IMR-90 (cell line): ENCODE measurements at regions not wholly inside any gene's neighbourhood (a gene's known extent, or its start where the extent isn't known, plus 50 kb on each side); places are given as distances from the start of the nearest gene placed in this dataset.

ENCODE experiments used
- ATAC-seq: fragments of 200-7000 bp; cut with Tn5 transposase; 2 replicates; pipeline ENCODE4 v1.9.1; 2020; ENCODE audit warnings: low read depth, mild to moderate bottlenecking, moderate library complexity
- BruUV-seq: library from RNA; stranded (reverse); fragments of 400-500 nt; replicated peaks from 2 replicates; lab custom pipeline; 2021; lab: Mats Ljungman, UMichigan
- CTCF ChIA-PET: fragments of 300-600 bp; formaldehyde crosslinking; extraction: SDS; loops from one replicate; lab custom pipeline; 2021; ENCODE audit warnings: antibody characterized with exemption; lab: Yijun Ruan, JAX
- POLR2A ChIA-PET: fragments of 300-600 bp; sonication (Branson Sonifier 250); formaldehyde crosslinking; loops from one replicate; lab custom pipeline; 2022; ENCODE audit warnings: antibody characterized with exemption; ENCODE audit not compliant: unreplicated experiment; lab: Charles Lee
- DNase-seq: peaks from one replicate; pipeline ENCODE4 v3.0.0; 2013
- H2AFZ ChIP-seq: replicated peaks from 2 replicates; pipeline ENCODE3; 2013; ENCODE audit warnings: low read length, mild to moderate bottlenecking; ENCODE audit not compliant: poor library complexity
- H2AK5ac ChIP-seq: 2 replicates; pipeline ENCODE4 v1.6.1; 2013; ENCODE audit warnings: low read depth, low read length, inconsistent platforms
- H2AK9ac ChIP-seq: replicated peaks from 2 replicates; pipeline ENCODE3; 2013; ENCODE audit warnings: mild to moderate bottlenecking, low read depth, low read length, moderate library complexity; ENCODE audit not compliant: poor library complexity
- H2BK120ac ChIP-seq: 2 replicates; pipeline ENCODE4 v1.6.1; 2013; ENCODE audit warnings: low read depth, low read length, inconsistent platforms
- H2BK15ac ChIP-seq: 3 replicates; pipeline ENCODE4 v1.6.1; 2013; ENCODE audit warnings: low read depth, low read length, inconsistent platforms
- H2BK20ac ChIP-seq: 2 replicates; pipeline ENCODE4 v1.6.1; 2013; ENCODE audit warnings: low read depth, mild to moderate bottlenecking, inconsistent platforms, low read length, moderate library complexity
- H2BK5ac ChIP-seq: 2 replicates; pipeline ENCODE4 v1.6.1; 2013; ENCODE audit warnings: mild to moderate bottlenecking, low read depth, low read length, inconsistent platforms; ENCODE audit not compliant: poor library complexity, severe bottlenecking
- H3K14ac ChIP-seq: replicated peaks from 2 replicates; pipeline ENCODE4 v1.6.1; 2013; ENCODE audit warnings: low read depth, low read length, inconsistent platforms
- H3K18ac ChIP-seq: 2 replicates; pipeline ENCODE4 v1.6.1; 2013; ENCODE audit warnings: low read depth, low read length, control low read depth
- H3K23ac ChIP-seq: 2 replicates; pipeline ENCODE4 v1.6.1; 2013; ENCODE audit warnings: low read depth, low read length, inconsistent platforms
- H3K27ac ChIP-seq: 2 replicates; pipeline ENCODE4 v1.5.1; 2013; ENCODE audit warnings: mild to moderate bottlenecking, control low read depth, low read length; ENCODE audit not compliant: insufficient read depth
- H3K27me3 ChIP-seq: 2 replicates; pipeline ENCODE4 v1.6.1; 2013; ENCODE audit warnings: low read length; ENCODE audit not compliant: control insufficient read depth, insufficient read depth
- H3K36me3 ChIP-seq: 2 replicates; pipeline ENCODE4 v1.6.1; 2013; ENCODE audit warnings: low read length, mixed read lengths; ENCODE audit not compliant: control insufficient read depth, insufficient read depth
- H3K4ac ChIP-seq: 2 replicates; pipeline ENCODE4 v1.6.1; 2013; ENCODE audit warnings: low read depth, low read length, inconsistent platforms
- H3K4me1 ChIP-seq: 2 replicates; pipeline ENCODE4 v1.6.1; 2013; ENCODE audit warnings: low read length, mixed read lengths; ENCODE audit not compliant: control insufficient read depth, insufficient read depth
- H3K4me2 ChIP-seq: 2 replicates; pipeline ENCODE4 v1.6.1; 2013; ENCODE audit warnings: low read depth, mild to moderate bottlenecking, control low read depth, low read length, moderate library complexity
- H3K4me3 ChIP-seq: 2 replicates; pipeline ENCODE4 v1.5.1; 2013; ENCODE audit warnings: low read depth, mild to moderate bottlenecking, control low read depth, low read length, moderate library complexity; ENCODE audit not compliant: insufficient read depth
- H3K56ac ChIP-seq: 2 replicates; pipeline ENCODE4 v1.6.1; 2013; ENCODE audit warnings: low read length, inconsistent platforms; ENCODE audit not compliant: insufficient read depth; ENCODE audit errors: extremely low read depth
- H3K79me1 ChIP-seq, 2 experiments: 2 replicates each; pipeline ENCODE4 v1.6.1; 2013; ENCODE audit warnings: low read length in 2 of 2, inconsistent platforms in 1 of 2, low read depth in 1 of 2
- H3K9ac ChIP-seq: 2 replicates; pipeline ENCODE4 v1.6.1; 2013; ENCODE audit warnings: low read depth, low read length, control low read depth
- H3K9me1 ChIP-seq: 2 replicates; pipeline ENCODE4 v1.6.1; 2013; ENCODE audit warnings: low read length, inconsistent platforms; ENCODE audit not compliant: insufficient read depth
- H3K9me3 ChIP-seq: 2 replicates; pipeline ENCODE4 v1.6.1; 2013; ENCODE audit warnings: low read length; ENCODE audit not compliant: control insufficient read depth, insufficient read depth
- H4K20me1 ChIP-seq: 2 replicates; pipeline ENCODE4 v1.6.1; 2013; ENCODE audit warnings: low read length, inconsistent platforms; ENCODE audit not compliant: insufficient read depth
- H4K5ac ChIP-seq: 2 replicates; pipeline ENCODE4 v1.6.1; 2013; ENCODE audit warnings: mild to moderate bottlenecking, low read depth, low read length, control low read depth
- H4K8ac ChIP-seq, 2 experiments: 2 replicates each; pipeline ENCODE4 v1.6.1; 2013; ENCODE audit warnings: low read depth in 2 of 2, low read length in 2 of 2, control low read depth in 1 of 2, inconsistent platforms in 1 of 2
- H4K91ac ChIP-seq: 2 replicates; pipeline ENCODE4 v1.6.1; 2013; ENCODE audit warnings: low read depth, low read length, inconsistent platforms; ENCODE audit not compliant: insufficient read depth
- FOS ChIP-seq: fragments of 150-350 bp; IDR thresholded peaks from 2 replicates; pipeline ENCODE4 v1.6.1; 2016; ENCODE audit warnings: low read depth, low read length
- MAFK ChIP-seq: IDR thresholded peaks from 2 replicates; pipeline ENCODE4 v1.6.1; 2012; ENCODE audit warnings: low read depth, low read length, improper control_type of control experiment
- POLR2A ChIP-seq: IDR thresholded peaks from 2 replicates; pipeline ENCODE4 v1.6.1; 2012; ENCODE audit warnings: mild to moderate bottlenecking, low read depth, low read length
- RCOR1 ChIP-seq: IDR thresholded peaks from 2 replicates; pipeline ENCODE4 v1.6.1; 2012; ENCODE audit warnings: mild to moderate bottlenecking, low read length, improper control_type of control experiment; ENCODE audit not compliant: insufficient replicate concordance
- SMC3 ChIP-seq: fragments of 150-350 bp; IDR thresholded peaks from 2 replicates; pipeline ENCODE4 v1.6.1; 2016; ENCODE audit warnings: low read depth, mild to moderate bottlenecking, antibody characterized with exemption, low read length, moderate library complexity
- WGBS, 2 experiments: methylation state at CpG; one replicate each; pipeline versions ENCODE4 v1.1.5 to v1.1.7; 2013; ENCODE audit warnings: missing lambda C conversion rate in 2 of 2; ENCODE audit not compliant: insufficient read length in 1 of 2; ENCODE audit errors: extremely low coverage in 2 of 2; 5-methylcytosine and 5-hydroxymethylcytosine counted together
- dilution Hi-C: fragments of 300-500 bp; cut with HindIII; formaldehyde crosslinking; loops from one replicate; pipeline ENCODE4 v1.14.3; 2018; ENCODE audit warnings: low sequenced_read_pairs; ENCODE audit not compliant: unreplicated experiment
- in situ Hi-C: fragments of 300-500 bp; cut with MboI; formaldehyde crosslinking; loops from 3 replicates; pipeline ENCODE4 v1.14.3; 2019; ENCODE audit warnings: low sequenced_read_pairs, inconsistent platforms, mixed read lengths
- intact Hi-C: fragments of 100-400 bp; cut with micrococcal nuclease; formaldehyde crosslinking; loops from 2 replicates; pipeline ENCODE4 v1.10.0; 2022
- TF ChIP-seq, protein P1 (sequence below): fragments of 150-350 bp; IDR thresholded peaks from 2 replicates; pipeline ENCODE4 v1.6.1; 2016; ENCODE audit warnings: low read depth, mild to moderate bottlenecking, low read length, moderate library complexity, borderline replicate concordance

- H2AFZ ChIP-seq, result no peak overlapping the region
- CTCF ChIA-PET, result no interaction called here
- POLR2A ChIA-PET, result no interaction called here
These were observed 130.8 kb downstream of the DNAJB6 start for GRCh38 chr7:157467496-157468212.

More at GRCh38 chr7:157467496-157468212, 130.8 kb downstream of the DNAJB6 start:
- DNase-seq, result no peak
- Histone ChIP-seq H3K9me3 (peaks cover 5% of the 10 kb centered on the region), H3K9me1 (no peaks in the 10 kb centered on the region), H3K56ac (no peak overlapping the region), H3K14ac (no peak overlapping the region), H2BK120ac (no peak overlapping the region), H4K5ac (no peak overlapping the region), H3K27ac (no peak overlapping the region), H3K4ac (no peak overlapping the region), H2BK15ac (no peak overlapping the region), H3K23ac (no peak overlapping the region), H3K4me1 (no peaks in the 10 kb centered on the region), H3K36me3 (no peaks in the 10 kb centered on the region), H2BK5ac (no peak overlapping the region), H2AK5ac (no peak overlapping the region), H4K8ac (no peak overlapping the region), H3K9ac (no peak overlapping the region), H3K79me1 (no peaks in the 10 kb centered on the region), H2AK9ac (no peak overlapping the region), H4K20me1 (no peaks in the 10 kb centered on the region), H3K4me3 (no peak overlapping the region), H3K27me3 (peaks cover 20% of the 10 kb centered on the region), H4K91ac (no peak overlapping the region), H3K18ac (no peak overlapping the region), H2BK20ac (no peak overlapping the region), H3K4me2 (no peak overlapping the region)
- BruUV-seq, result no TSS peak
- intact Hi-C loops (no loop called here), dilution Hi-C loops (no loop called here), in situ Hi-C loops (no loop called here)
- no peak for ATAC-seq
- TF ChIP-seq RCOR1, result no peak
- TF ChIP-seq SMC3, result no peak
- no peak for TF ChIP-seq MAFK
- no peak for TF ChIP-seq POLR2A
- TF ChIP-seq FOS, result no peak
- TF ChIP-seq, protein P1, sequence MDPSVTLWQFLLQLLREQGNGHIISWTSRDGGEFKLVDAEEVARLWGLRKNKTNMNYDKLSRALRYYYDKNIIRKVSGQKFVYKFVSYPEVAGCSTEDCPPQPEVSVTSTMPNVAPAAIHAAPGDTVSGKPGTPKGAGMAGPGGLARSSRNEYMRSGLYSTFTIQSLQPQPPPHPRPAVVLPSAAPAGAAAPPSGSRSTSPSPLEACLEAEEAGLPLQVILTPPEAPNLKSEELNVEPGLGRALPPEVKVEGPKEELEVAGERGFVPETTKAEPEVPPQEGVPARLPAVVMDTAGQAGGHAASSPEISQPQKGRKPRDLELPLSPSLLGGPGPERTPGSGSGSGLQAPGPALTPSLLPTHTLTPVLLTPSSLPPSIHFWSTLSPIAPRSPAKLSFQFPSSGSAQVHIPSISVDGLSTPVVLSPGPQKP, result no peak
- 76% methylated on average over 13 of the region's 26 CpGs; no CpG with 5 or more reads in 1 of the 2 experiments for WGBS, 2 experiments
